ENCODE measurements at regions not wholly inside any gene's neighbourhood (a gene's known extent, or its start where the extent isn't known, plus 50 kb on each side); places are given as distances from the start of the nearest gene placed in this dataset.

DNA sequence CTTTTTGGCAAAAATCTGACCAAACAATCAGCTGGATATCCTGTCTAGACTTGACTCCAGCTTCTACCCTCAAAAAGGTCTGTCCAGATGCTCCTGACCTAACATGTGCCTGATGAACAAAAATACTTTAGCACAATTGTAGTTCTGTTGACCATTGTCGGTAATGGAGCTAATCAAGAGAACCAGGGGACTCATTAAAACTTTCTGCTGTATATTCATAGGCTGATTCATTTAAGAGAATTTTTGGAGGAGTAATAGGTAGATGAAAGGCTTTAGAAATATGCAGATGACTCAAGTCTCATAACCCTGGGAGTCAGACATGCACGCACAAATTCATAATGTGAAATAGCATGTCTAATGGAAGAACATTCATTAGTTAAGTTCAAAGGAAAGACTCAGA is 514.2 kb downstream of the TXNL1 start:
- Histone ChIP-seq H3K27me3 (ENCODE audit: control insufficient read depth in 2 of 2, insufficient read depth in 1 of 2, low read length in 1 of 2) (no peaks in the 10 kb centered on the region), H3K4me1 (ENCODE audit: control insufficient read depth in 2 of 2, insufficient read depth in 2 of 2, low read length in 2 of 2) (no peaks in the 10 kb centered on the region), H3K27ac (ENCODE audit: low read depth in 1 of 2, low read length in 1 of 2) (no peak overlapping the region), H3K4me3 (ENCODE audit: low read length in 2 of 2) (no peak overlapping the region), H3K9me3 (ENCODE audit: control insufficient read depth in 2 of 2, insufficient read depth in 1 of 2, low read length in 1 of 2) (no peaks in the 10 kb centered on the region), H3K36me3 (ENCODE audit: control insufficient read depth in 2 of 2, insufficient read depth in 2 of 2, low read length in 1 of 2) (no peaks in the 10 kb centered on the region)
- WGBS = 91% methylated on average over 2 of the region's 2 CpGs
- DNase-seq (ENCODE audit: low read depth in 6 of 9, low spot score in 9 of 9) = no peak

DNA sequence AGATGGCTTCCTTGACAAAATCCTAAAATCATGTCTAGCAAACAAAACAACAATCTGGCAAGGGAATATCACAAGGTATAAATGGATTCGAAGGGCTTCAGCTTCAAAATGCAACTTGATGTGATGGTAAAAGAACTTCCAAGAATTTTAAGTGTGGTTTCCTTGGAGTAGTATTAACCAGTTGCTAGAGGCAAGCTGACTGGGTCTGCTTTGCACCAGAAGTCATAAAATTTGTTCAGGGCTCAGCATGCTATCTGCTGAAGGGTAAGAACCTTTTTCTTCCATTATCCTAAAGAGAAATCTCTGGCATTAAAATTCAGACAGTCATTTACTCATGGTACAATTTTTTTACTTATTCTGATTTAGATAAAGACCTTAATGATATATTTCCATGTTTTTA is 516.7 kb downstream of the TXNL1 start:
- DNase-seq (ENCODE audit: low read depth in 6 of 9, low spot score in 9 of 9) = no peak
- 96% methylated on average over 1 of the region's 1 CpG for whole genome bisulfite sequencing
- H3K36me3 ChIP-seq (ENCODE audit: control insufficient read depth in 2 of 2, insufficient read depth in 2 of 2, low read length in 1 of 2) = no peaks in the 10 kb centered on the region

DNA sequence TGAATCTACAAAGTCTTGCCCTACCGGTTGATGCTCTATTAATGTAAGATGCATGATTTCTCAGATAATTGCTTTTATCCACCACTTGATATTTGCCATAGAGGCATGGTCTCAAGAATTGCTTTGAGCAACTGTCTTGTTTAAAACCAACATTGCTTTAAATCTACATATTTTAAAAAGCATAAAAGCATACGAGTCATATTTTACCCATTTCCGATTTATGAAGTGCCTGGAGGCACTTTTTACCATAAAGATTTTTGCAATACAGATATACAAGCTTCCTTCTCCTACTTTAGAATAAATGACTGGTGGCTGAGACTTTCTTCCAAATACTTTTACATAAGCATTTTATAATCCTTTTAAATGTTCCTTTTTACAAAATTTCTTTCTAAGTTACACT is 517.6 kb downstream of the TXNL1 start:
- no peaks in the 10 kb centered on the region for H3K9me3 ChIP-seq (ENCODE audit: control insufficient read depth in 2 of 2, insufficient read depth in 1 of 2, low read length in 1 of 2)
- over 99% methylated on average over 3 of the region's 3 CpGs for WGBS
- H3K27me3 ChIP-seq (ENCODE audit: control insufficient read depth in 2 of 2, insufficient read depth in 1 of 2, low read length in 1 of 2) = no peaks in the 10 kb centered on the region
- no peak overlapping the region for H3K27ac ChIP-seq (ENCODE audit: low read depth in 1 of 2, low read length in 1 of 2)
- H3K4me3 ChIP-seq (ENCODE audit: low read length in 2 of 2) = no peak overlapping the region
- no peak for DNase-seq (ENCODE audit: low read depth in 6 of 9, low spot score in 9 of 9)
- H3K36me3 ChIP-seq (ENCODE audit: control insufficient read depth in 2 of 2, insufficient read depth in 2 of 2, low read length in 1 of 2) = no peaks in the 10 kb centered on the region
- H3K4me1 ChIP-seq (ENCODE audit: control insufficient read depth in 2 of 2, insufficient read depth in 2 of 2, low read length in 2 of 2) = no peaks in the 10 kb centered on the region

More for the DNA sequence above, 516.7 kb downstream of the TXNL1 start:
- H3K27ac ChIP-seq (ENCODE audit: low read depth in 1 of 2, low read length in 1 of 2) = no peak overlapping the region
- H3K27me3 ChIP-seq (ENCODE audit: control insufficient read depth in 2 of 2, insufficient read depth in 1 of 2, low read length in 1 of 2) = no peaks in the 10 kb centered on the region
- H3K4me1 ChIP-seq (ENCODE audit: control insufficient read depth in 2 of 2, insufficient read depth in 2 of 2, low read length in 2 of 2) = no peaks in the 10 kb centered on the region
- H3K9me3 ChIP-seq (ENCODE audit: control insufficient read depth in 2 of 2, insufficient read depth in 1 of 2, low read length in 1 of 2) = no peaks in the 10 kb centered on the region
- no peak overlapping the region for H3K4me3 ChIP-seq (ENCODE audit: low read length in 2 of 2)

DNA sequence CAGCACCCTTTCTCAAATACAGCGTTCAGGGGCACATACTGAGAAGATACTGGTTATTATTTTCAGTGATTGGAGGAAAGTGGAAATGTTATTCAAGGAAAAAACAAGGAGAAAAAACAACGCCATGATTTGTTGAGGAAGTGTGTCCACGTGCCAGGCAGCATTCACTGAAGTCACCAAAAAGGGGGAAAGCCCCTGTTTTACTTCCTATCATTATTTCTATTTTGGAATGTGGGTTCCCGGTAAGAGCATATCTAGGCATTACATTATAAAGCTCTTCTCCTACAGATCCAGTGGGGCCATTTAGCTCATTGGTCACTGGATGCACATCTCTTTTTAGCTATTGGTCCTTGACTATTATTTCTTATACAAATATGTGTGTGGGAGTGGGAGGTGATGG is 518.7 kb downstream of the TXNL1 start:
- Histone ChIP-seq H3K27ac (ENCODE audit: low read depth in 1 of 2, low read length in 1 of 2) (no peak overlapping the region), H3K4me3 (ENCODE audit: low read length in 2 of 2) (no peak overlapping the region), H3K9me3 (ENCODE audit: control insufficient read depth in 2 of 2, insufficient read depth in 1 of 2, low read length in 1 of 2) (no peaks in the 10 kb centered on the region), H3K27me3 (ENCODE audit: control insufficient read depth in 2 of 2, insufficient read depth in 1 of 2, low read length in 1 of 2) (no peaks in the 10 kb centered on the region), H3K4me1 (ENCODE audit: control insufficient read depth in 2 of 2, insufficient read depth in 2 of 2, low read length in 2 of 2) (peaks cover 0 to 5% of the 10 kb centered on the region in 2 donors), H3K36me3 (ENCODE audit: control insufficient read depth in 2 of 2, insufficient read depth in 2 of 2, low read length in 1 of 2) (no peaks in the 10 kb centered on the region)
- no peak for DNase-seq (ENCODE audit: low read depth in 6 of 9, low spot score in 9 of 9)
- 95% methylated on average over 4 of the region's 4 CpGs for WGBS

DNA sequence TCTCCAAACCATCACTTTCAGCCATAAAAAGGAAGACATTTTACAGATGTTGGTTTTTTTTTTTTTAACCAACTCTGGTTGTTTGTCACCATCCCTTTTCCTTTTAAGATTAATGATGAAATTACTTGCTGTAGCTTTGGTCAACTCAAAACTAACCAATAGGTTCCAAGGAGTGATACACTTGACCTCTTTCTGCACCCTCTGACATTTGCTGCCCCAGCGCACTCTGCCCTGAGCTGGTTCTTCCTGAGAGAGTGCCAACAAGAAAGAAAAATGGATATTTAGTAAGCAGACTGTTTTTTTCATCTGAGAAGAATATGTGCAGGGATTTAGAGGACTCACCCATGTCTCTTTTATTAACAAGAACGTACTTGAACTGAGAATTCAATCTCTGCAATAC is 520.0 kb downstream of the TXNL1 start:
- no peak for DNase-seq (ENCODE audit: low read depth in 6 of 9, low spot score in 9 of 9)
- WGBS = 96% methylated on average over 2 of the region's 2 CpGs
- no peaks in the 10 kb centered on the region for H3K9me3 ChIP-seq (ENCODE audit: control insufficient read depth in 2 of 2, insufficient read depth in 1 of 2, low read length in 1 of 2)
- H3K4me1 ChIP-seq (ENCODE audit: control insufficient read depth in 2 of 2, insufficient read depth in 2 of 2, low read length in 2 of 2) = peaks cover 0 to 5% of the 10 kb centered on the region in 2 donors
- no peak overlapping the region for H3K27ac ChIP-seq (ENCODE audit: low read depth in 1 of 2, low read length in 1 of 2)
- H3K4me3 ChIP-seq (ENCODE audit: low read length in 2 of 2) = no peak overlapping the region
- no peaks in the 10 kb centered on the region for H3K36me3 ChIP-seq (ENCODE audit: control insufficient read depth in 2 of 2, insufficient read depth in 2 of 2, low read length in 1 of 2)
- H3K27me3 ChIP-seq (ENCODE audit: control insufficient read depth in 2 of 2, insufficient read depth in 1 of 2, low read length in 1 of 2) = no peaks in the 10 kb centered on the region

DNA sequence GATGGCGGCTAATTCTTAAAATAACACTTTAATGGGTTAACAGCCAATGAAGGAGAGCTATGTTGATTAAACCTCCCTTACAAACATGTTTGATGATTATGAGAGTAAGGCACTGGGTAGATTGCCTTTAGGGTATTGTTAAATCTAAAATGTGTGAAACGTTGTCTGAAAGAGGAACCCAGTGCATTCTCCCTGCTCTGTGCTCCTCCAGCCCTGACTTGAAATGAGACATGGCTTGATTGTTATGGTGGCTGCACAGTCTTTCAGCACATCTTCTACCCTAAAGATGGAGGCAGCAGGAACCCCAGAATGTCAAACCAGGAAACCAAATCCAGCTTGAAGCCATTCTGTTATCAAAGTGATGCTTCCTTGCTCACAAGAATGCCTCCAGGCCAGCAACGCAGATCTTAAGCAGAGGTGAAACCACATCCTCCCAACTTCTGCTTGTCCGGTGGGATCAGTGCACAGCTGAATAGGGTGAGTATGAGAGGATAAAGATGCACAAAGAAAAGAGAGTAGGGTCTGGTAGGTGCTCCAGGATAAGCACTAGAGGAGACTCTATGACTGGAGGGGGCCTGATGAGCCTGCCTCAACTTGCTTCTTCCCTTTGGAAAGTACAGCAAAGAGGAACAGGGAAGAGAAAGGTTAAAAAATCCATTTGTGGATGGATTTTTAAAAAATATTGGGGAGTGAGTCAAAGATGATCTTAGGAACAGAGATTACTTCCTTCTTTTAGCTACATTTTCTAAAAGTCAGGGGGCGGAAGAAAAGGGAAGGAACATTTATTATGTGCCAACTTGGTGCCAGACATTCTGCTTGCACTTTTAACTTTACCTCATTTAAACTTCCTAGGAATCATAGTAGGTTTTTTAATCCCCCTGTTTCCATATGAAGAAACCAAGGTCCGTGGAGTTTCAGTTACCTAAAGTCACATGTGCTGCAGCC is 523.0 kb downstream of the TXNL1 start:
- Histone ChIP-seq H3K27me3 (ENCODE audit: control insufficient read depth in 2 of 2, insufficient read depth in 1 of 2, low read length in 1 of 2) (no peaks in the 10 kb centered on the region), H3K4me3 (ENCODE audit: low read length in 2 of 2) (no peak overlapping the region), H3K9me3 (ENCODE audit: control insufficient read depth in 2 of 2, insufficient read depth in 1 of 2, low read length in 1 of 2) (no peaks in the 10 kb centered on the region), H3K36me3 (ENCODE audit: control insufficient read depth in 2 of 2, insufficient read depth in 2 of 2, low read length in 1 of 2) (no peaks in the 10 kb centered on the region), H3K27ac (ENCODE audit: low read depth in 1 of 2, low read length in 1 of 2) (no peak overlapping the region), H3K4me1 (ENCODE audit: control insufficient read depth in 2 of 2, insufficient read depth in 2 of 2, low read length in 2 of 2) (peaks cover 0 to 5% of the 10 kb centered on the region in 2 donors)
- no peak for DNase-seq (ENCODE audit: low read depth in 6 of 9, low spot score in 9 of 9)
- 42% methylated on average over 6 of the region's 6 CpGs for WGBS

DNA sequence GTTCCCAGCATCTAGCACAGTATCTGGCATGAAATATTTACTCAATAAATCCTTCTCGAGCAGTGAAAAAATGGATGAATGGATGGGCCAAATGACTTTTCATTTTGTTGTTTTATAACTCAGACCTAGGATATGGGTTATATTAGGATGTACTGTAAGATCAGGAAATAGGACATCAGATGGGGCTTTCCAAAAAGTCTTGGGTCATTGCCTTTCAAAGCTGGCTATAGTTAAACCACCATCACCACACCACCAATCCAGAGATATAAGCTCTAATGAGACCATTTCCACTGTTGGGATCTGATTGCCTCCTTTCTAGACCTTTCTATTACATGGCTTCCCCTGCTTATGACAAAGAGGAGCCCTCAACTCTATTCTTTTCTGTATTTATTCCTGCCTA is 525.0 kb upstream of the TCF4 start:
- peaks cover 0 to 5% of the 10 kb centered on the region in 2 donors for H3K4me1 ChIP-seq (ENCODE audit: control insufficient read depth in 2 of 2, insufficient read depth in 2 of 2, low read length in 2 of 2)
- WGBS = 98% methylated on average over 1 of the region's 1 CpG
- H3K27ac ChIP-seq (ENCODE audit: low read depth in 1 of 2, low read length in 1 of 2) = no peak overlapping the region
- no peaks in the 10 kb centered on the region for H3K27me3 ChIP-seq (ENCODE audit: control insufficient read depth in 2 of 2, insufficient read depth in 1 of 2, low read length in 1 of 2)
- no peaks in the 10 kb centered on the region for H3K9me3 ChIP-seq (ENCODE audit: control insufficient read depth in 2 of 2, insufficient read depth in 1 of 2, low read length in 1 of 2)
- H3K36me3 ChIP-seq (ENCODE audit: control insufficient read depth in 2 of 2, insufficient read depth in 2 of 2, low read length in 1 of 2) = no peaks in the 10 kb centered on the region
- no peak overlapping the region for H3K4me3 ChIP-seq (ENCODE audit: low read length in 2 of 2)
- no peak for DNase-seq (ENCODE audit: low read depth in 6 of 9, low spot score in 9 of 9)

DNA sequence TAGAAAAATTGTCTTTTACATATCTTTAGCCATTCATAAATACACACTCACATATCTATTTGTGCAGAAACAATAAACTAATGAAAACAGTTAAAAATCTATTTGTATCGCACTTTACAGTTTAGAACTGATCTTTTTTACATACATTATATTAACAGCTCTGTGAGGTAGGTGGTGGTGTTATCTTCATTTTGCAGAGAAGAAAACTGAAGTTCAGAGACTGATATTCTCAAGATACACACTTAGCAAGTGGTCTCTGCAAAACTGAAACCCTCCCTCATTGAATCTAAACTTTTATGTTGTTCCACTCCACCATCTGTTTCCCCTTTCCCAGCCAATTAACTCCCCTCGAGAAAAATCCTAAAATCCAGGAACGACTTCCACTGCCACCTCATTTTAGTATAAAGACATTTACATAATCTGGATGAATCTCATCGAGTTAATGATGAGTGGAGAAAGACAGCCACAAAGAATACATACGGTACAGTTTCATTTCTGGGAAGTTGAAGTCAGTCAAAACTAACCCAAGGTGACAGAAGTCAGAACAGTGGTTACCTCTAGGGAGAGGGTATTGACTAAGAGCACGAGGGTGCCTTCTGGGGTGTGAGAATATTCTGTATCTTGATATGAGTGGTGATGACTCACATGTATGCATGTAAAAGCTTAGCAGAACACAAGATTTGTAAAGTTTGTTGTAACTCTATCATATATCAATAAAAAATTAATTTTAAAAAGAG is 524.2 kb upstream of the TCF4 start:
- H3K4me3 ChIP-seq (ENCODE audit: low read length in 2 of 2) = no peak overlapping the region
- no peaks in the 10 kb centered on the region for H3K36me3 ChIP-seq (ENCODE audit: control insufficient read depth in 2 of 2, insufficient read depth in 2 of 2, low read length in 1 of 2)
- peaks cover 0 to 5% of the 10 kb centered on the region in 2 donors for H3K4me1 ChIP-seq (ENCODE audit: control insufficient read depth in 2 of 2, insufficient read depth in 2 of 2, low read length in 2 of 2)
- H3K9me3 ChIP-seq (ENCODE audit: control insufficient read depth in 2 of 2, insufficient read depth in 1 of 2, low read length in 1 of 2) = no peaks in the 10 kb centered on the region
- no peak for DNase-seq (ENCODE audit: low read depth in 6 of 9, low spot score in 9 of 9)
- WGBS = 45% methylated on average over 6 of the region's 6 CpGs
- no peak overlapping the region for H3K27ac ChIP-seq (ENCODE audit: low read depth in 1 of 2, low read length in 1 of 2)
- H3K27me3 ChIP-seq (ENCODE audit: control insufficient read depth in 2 of 2, insufficient read depth in 1 of 2, low read length in 1 of 2) = no peaks in the 10 kb centered on the region

DNA sequence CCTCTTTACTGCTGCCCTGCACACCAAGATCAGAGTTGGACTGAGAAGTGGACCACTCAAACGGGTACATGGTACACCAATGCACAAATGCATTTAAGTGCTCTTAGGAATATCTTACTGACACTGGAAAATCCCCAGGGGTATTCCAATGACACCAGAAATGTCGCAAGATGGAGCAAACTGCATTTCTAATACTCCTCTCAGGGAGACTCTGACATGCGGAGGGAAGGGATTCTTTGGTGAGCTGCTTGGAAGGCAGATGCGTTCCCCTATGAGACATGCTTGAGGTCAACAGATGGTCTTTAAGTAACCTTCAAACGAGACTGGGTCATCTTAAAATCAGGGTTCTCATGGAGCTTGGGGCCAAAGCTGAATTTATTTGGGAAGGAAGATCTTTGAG is 521.8 kb upstream of the TCF4 start:
- no peaks in the 10 kb centered on the region for H3K4me1 ChIP-seq (ENCODE audit: control insufficient read depth in 2 of 2, insufficient read depth in 2 of 2, low read length in 2 of 2)
- no peaks in the 10 kb centered on the region for H3K36me3 ChIP-seq (ENCODE audit: control insufficient read depth in 2 of 2, insufficient read depth in 2 of 2, low read length in 1 of 2)
- no peaks in the 10 kb centered on the region for H3K9me3 ChIP-seq (ENCODE audit: control insufficient read depth in 2 of 2, insufficient read depth in 1 of 2, low read length in 1 of 2)
- H3K27me3 ChIP-seq (ENCODE audit: control insufficient read depth in 2 of 2, insufficient read depth in 1 of 2, low read length in 1 of 2) = no peaks in the 10 kb centered on the region
- WGBS = 97% methylated on average over 5 of the region's 5 CpGs
- H3K27ac ChIP-seq (ENCODE audit: low read depth in 1 of 2, low read length in 1 of 2) = no peak overlapping the region
- DNase-seq (ENCODE audit: low read depth in 6 of 9, low spot score in 9 of 9) = no peak
- no peak overlapping the region for H3K4me3 ChIP-seq (ENCODE audit: low read length in 2 of 2)
